H1 (cell line): ENCODE measurements at regions not wholly inside any gene's neighbourhood (a gene's known extent, or its start where the extent isn't known, plus 50 kb on each side); places are given as distances from the start of the nearest gene placed in this dataset.

Experiments used
- EZH2 ChIP-seq: fragments of 200-600 bp; sonication (generic); IDR thresholded peaks from 2 replicates; pipeline ENCODE4 v1.7.1; 2012; ENCODE audit warnings: low read depth, mild to moderate bottlenecking, moderate library complexity, low read length, inconsistent platforms; ENCODE audit not compliant: severe bottlenecking
- GABPA ChIP-seq: IDR thresholded peaks from 2 replicates; pipeline ENCODE4 v1.6.1; 2011; ENCODE audit warnings: mild to moderate bottlenecking, low read length, moderate library complexity, borderline replicate concordance; ENCODE audit not compliant: insufficient read depth
- HDAC6 ChIP-seq: IDR thresholded peaks from one replicate; pipeline ENCODE4 v1.7.1; 2012; ENCODE audit warnings: low read depth, mild to moderate bottlenecking, inconsistent platforms, low read length, moderate library complexity
- JUND ChIP-seq: IDR thresholded peaks from 2 replicates; pipeline ENCODE4 v1.6.1; 2011; ENCODE audit warnings: mild to moderate bottlenecking, improper control_type of control experiment, low read length
- POLR2A ChIP-seq, 2 experiments: IDR thresholded peaks; 1 replicate in 1 of 2; 2 replicates in 1 of 2; pipeline ENCODE4 v1.6.1; 2011; ENCODE audit warnings: low read depth in 2 of 2, low read length in 2 of 2, mild to moderate bottlenecking in 2 of 2; ENCODE audit errors: control extremely low read depth in 1 of 2
- POLR2AphosphoS5 ChIP-seq: IDR thresholded peaks from 2 replicates; pipeline ENCODE4 v1.6.1; 2011; ENCODE audit warnings: low read depth, low read length
- TAF1 ChIP-seq: IDR thresholded peaks from 2 replicates; pipeline ENCODE4 v1.6.1; 2011; ENCODE audit warnings: mild to moderate bottlenecking, low read depth, low read length
- ZNF274 ChIP-seq: IDR thresholded peaks from 2 replicates; pipeline ENCODE4 v1.7.0; 2012; ENCODE audit warnings: low read length, borderline replicate concordance; ENCODE audit errors: extremely low read depth
- TF ChIP-seq, protein P1 (sequence below), 3 experiments: IDR thresholded peaks; 1 replicate in 2 of 3; 2 replicates in 1 of 3; pipeline versions ENCODE4 v1.5.1 to v1.6.1; 2011; ENCODE audit warnings: low read length in 3 of 3, mild to moderate bottlenecking in 3 of 3, inconsistent platforms in 2 of 3, low read depth in 1 of 3, moderate library complexity in 1 of 3; ENCODE audit not compliant: insufficient read depth in 1 of 3; ENCODE audit errors: control extremely low read depth in 1 of 3

DNA sequence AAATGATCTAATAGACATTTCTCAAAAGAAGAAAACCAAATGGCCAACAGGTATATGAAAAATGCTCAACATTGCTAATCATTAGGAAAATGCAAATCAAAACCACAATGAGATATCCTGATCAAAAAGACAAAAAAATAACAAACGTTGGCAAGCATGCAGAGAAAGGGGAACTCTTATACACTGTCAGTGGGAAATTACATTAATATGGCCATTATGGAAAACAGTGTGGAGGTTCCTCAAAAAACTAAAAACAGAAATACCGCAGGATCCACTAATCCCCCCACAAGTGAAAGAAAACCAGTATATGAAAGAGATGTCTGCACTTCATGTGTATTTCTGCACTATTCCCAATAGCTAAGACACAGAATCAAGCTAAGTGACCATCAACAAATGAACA is 57.7 kb upstream of the CTIF start:
- TF ChIP-seq TAF1 = no peak
- no peak for TF ChIP-seq JUND
- TF ChIP-seq POLR2AphosphoS5 = no peak
- TF ChIP-seq GABPA = no peak
- no peak for TF ChIP-seq HDAC6
- TF ChIP-seq POLR2A (IDR thresholded peaks at IDR 0.05; ENCODE audit: control extremely low read depth in 1 of 2, low read depth in 2 of 2, low read length in 2 of 2) = no peak
- TF ChIP-seq, protein P1, sequence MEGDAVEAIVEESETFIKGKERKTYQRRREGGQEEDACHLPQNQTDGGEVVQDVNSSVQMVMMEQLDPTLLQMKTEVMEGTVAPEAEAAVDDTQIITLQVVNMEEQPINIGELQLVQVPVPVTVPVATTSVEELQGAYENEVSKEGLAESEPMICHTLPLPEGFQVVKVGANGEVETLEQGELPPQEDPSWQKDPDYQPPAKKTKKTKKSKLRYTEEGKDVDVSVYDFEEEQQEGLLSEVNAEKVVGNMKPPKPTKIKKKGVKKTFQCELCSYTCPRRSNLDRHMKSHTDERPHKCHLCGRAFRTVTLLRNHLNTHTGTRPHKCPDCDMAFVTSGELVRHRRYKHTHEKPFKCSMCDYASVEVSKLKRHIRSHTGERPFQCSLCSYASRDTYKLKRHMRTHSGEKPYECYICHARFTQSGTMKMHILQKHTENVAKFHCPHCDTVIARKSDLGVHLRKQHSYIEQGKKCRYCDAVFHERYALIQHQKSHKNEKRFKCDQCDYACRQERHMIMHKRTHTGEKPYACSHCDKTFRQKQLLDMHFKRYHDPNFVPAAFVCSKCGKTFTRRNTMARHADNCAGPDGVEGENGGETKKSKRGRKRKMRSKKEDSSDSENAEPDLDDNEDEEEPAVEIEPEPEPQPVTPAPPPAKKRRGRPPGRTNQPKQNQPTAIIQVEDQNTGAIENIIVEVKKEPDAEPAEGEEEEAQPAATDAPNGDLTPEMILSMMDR (IDR thresholded peaks at IDR 0.05; ENCODE audit: control extremely low read depth in 1 of 3, insufficient read depth in 1 of 3, low read depth in 1 of 3, low read length in 3 of 3) = no peak
- TF ChIP-seq ZNF274 = no peak
- TF ChIP-seq EZH2 = no peak
